ENCODE measurements at regions not wholly inside any gene's neighbourhood (a gene's known extent, or its start where the extent isn't known, plus 50 kb on each side); places are given as distances from the start of the nearest gene placed in this dataset.

DNA sequence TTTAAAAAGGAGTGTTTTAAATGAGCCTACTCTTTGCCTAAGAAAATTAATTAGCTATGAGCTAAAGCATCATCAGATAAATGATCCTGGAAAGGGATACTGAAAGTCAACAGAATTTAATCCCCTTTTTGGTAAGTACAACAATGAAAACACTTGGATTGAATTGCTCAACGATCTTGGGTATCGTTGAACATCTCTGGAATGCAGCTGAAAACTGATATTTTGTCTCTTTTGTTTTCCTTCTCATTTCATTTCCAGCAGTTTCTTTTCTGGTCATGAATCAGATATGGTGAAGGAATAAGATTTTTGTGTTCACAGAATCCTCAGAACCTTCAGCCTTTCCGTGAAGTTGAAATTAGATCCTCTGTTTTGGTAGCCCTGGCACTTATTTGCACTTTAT is 771.2 kb downstream of the FSCB start:
- TF ChIP-seq, protein P1, sequence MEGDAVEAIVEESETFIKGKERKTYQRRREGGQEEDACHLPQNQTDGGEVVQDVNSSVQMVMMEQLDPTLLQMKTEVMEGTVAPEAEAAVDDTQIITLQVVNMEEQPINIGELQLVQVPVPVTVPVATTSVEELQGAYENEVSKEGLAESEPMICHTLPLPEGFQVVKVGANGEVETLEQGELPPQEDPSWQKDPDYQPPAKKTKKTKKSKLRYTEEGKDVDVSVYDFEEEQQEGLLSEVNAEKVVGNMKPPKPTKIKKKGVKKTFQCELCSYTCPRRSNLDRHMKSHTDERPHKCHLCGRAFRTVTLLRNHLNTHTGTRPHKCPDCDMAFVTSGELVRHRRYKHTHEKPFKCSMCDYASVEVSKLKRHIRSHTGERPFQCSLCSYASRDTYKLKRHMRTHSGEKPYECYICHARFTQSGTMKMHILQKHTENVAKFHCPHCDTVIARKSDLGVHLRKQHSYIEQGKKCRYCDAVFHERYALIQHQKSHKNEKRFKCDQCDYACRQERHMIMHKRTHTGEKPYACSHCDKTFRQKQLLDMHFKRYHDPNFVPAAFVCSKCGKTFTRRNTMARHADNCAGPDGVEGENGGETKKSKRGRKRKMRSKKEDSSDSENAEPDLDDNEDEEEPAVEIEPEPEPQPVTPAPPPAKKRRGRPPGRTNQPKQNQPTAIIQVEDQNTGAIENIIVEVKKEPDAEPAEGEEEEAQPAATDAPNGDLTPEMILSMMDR (IDR thresholded peaks at IDR 0.05 in 8 of 11, conservative IDR thresholded peaks at IDR 0.05 in 3 of 11) = no peak
- no peak for TF ChIP-seq POLR2A (IDR thresholded peaks at IDR 0.05)

Data from spleen (tissue), 7 donors.